ENCODE measurements at regions not wholly inside any gene's neighbourhood (a gene's known extent, or its start where the extent isn't known, plus 50 kb on each side); places are given as distances from the start of the nearest gene placed in this dataset.

GRCh38 chr4:66814277-66814676 is 731.0 kb downstream of the CENPC start:
- TF ChIP-seq REST (IDR thresholded peaks at IDR 0.05; ENCODE audit: insufficient replicate concordance, low read depth) (no peak), CTCF (IDR thresholded peaks at IDR 0.05; ENCODE audit: insufficient read depth, low read length) (no peak), GABPA (IDR thresholded peaks at IDR 0.05; ENCODE audit: low read depth) (no peak), POLR2AphosphoS5 (IDR thresholded peaks at IDR 0.05; ENCODE audit: low read depth) (no peak), SPI1 (IDR thresholded peaks at IDR 0.05; ENCODE audit: borderline replicate concordance, low read depth) (no peak)
- no peak overlapping the region for H3K27ac ChIP-seq (replicated peaks)
- H3K27me3 ChIP-seq (ENCODE audit: insufficient read depth, poor library complexity, severe bottlenecking): no peaks in the 10 kb centered on the region
- no peak overlapping the region for H3K4me3 ChIP-seq (replicated peaks; ENCODE audit: insufficient read depth, low read length)
- no peak for DNase-seq (ENCODE audit: low read depth in 1 of 2, low spot score in 1 of 2)

GRCh38 chr4:66805582-66805981 is 739.7 kb downstream of the CENPC start:
- no peak overlapping the region for H3K4me3 ChIP-seq (replicated peaks; ENCODE audit: insufficient read depth, low read length)
- H3K27me3 ChIP-seq (ENCODE audit: insufficient read depth, poor library complexity, severe bottlenecking): no peaks in the 10 kb centered on the region
- DNase-seq (ENCODE audit: low read depth in 1 of 2, low spot score in 1 of 2): no peak
- TF ChIP-seq POLR2AphosphoS5 (IDR thresholded peaks at IDR 0.05; ENCODE audit: low read depth) (no peak), REST (IDR thresholded peaks at IDR 0.05; ENCODE audit: insufficient replicate concordance, low read depth) (no peak), GABPA (IDR thresholded peaks at IDR 0.05; ENCODE audit: low read depth) (no peak), SPI1 (IDR thresholded peaks at IDR 0.05; ENCODE audit: borderline replicate concordance, low read depth) (no peak), CTCF (IDR thresholded peaks at IDR 0.05; ENCODE audit: insufficient read depth, low read length) (no peak)
- H3K27ac ChIP-seq (replicated peaks): no peak overlapping the region

- TF ChIP-seq POLR2AphosphoS5 (IDR thresholded peaks at IDR 0.05; ENCODE audit: low read depth) (no peak), REST (IDR thresholded peaks at IDR 0.05; ENCODE audit: insufficient replicate concordance, low read depth) (no peak)
- no peak for DNase-seq (ENCODE audit: low read depth in 1 of 2, low spot score in 1 of 2)
- no peaks in the 10 kb centered on the region for H3K27me3 ChIP-seq (ENCODE audit: insufficient read depth, poor library complexity, severe bottlenecking)
Measured at GRCh38 chr4:66804979-66805378, 740.3 kb downstream of the CENPC start.

GRCh38 chr4:66797608-66798007 is 747.7 kb downstream of the CENPC start:
- no peak for DNase-seq (ENCODE audit: low read depth in 1 of 2, low spot score in 1 of 2)
- no peaks in the 10 kb centered on the region for H3K27me3 ChIP-seq (ENCODE audit: insufficient read depth, poor library complexity, severe bottlenecking)
- no peak overlapping the region for H3K4me3 ChIP-seq (replicated peaks; ENCODE audit: insufficient read depth, low read length)
- H3K27ac ChIP-seq (replicated peaks): no peak overlapping the region
- TF ChIP-seq SPI1 (IDR thresholded peaks at IDR 0.05; ENCODE audit: borderline replicate concordance, low read depth) (no peak), GABPA (IDR thresholded peaks at IDR 0.05; ENCODE audit: low read depth) (no peak), CTCF (IDR thresholded peaks at IDR 0.05; ENCODE audit: insufficient read depth, low read length) (no peak), POLR2AphosphoS5 (IDR thresholded peaks at IDR 0.05; ENCODE audit: low read depth) (no peak), REST (IDR thresholded peaks at IDR 0.05; ENCODE audit: insufficient replicate concordance, low read depth) (no peak)

More at GRCh38 chr4:66804979-66805378, 740.3 kb downstream of the CENPC start:
- Histone ChIP-seq H3K4me3 (replicated peaks; ENCODE audit: insufficient read depth, low read length) (no peak overlapping the region), H3K27ac (replicated peaks) (no peak overlapping the region)

All from HL-60 (cell line).